Right renal cortex interstitium (tissue), 3 donors: ENCODE measurements at regions not wholly inside any gene's neighbourhood (a gene's known extent, or its start where the extent isn't known, plus 50 kb on each side); places are given as distances from the start of the nearest gene placed in this dataset.

Experiments used
- DNase-seq, 3 donors: peaks; one replicate each; pipeline ENCODE4 v3.0.0-alpha.2; 2013; ENCODE audit warnings: low read depth in 3 of 3, low spot score in 2 of 3

DNA sequence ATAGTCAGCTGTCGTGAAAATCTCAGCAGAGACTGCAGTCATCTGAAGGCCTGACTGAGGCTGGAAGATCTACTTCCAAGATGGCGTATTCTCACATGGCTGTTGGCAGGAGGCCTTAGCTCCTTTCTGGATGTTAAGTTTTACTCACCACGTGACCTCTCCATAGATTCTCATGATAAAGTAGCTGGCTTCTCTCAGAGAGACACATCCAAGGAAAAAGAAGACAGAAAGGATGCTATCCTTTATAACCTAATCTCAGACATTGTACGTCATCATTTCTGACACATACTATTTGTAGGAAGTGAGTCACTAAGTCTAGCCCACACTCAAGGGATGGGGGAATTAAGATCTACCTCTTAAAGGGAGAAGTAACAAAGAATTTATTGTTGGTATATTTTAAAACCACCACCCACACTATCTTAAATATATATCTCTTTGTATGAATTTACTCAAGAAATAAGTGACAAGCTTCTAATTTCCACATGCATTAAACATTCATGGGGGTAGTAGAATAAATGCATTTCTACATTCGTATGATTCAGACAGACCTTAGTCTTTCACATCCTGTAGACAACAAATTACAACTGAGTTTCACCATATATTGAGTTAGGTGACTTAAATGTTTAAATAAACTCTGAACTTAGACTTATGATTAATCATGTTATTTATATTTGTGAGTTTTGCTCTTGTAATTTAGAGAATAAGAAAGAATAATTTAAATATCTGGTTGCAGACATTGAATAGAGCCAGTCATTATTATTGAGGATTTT is 411.0 kb downstream of the LRIG3 start:
- no peak for DNase-seq

DNA sequence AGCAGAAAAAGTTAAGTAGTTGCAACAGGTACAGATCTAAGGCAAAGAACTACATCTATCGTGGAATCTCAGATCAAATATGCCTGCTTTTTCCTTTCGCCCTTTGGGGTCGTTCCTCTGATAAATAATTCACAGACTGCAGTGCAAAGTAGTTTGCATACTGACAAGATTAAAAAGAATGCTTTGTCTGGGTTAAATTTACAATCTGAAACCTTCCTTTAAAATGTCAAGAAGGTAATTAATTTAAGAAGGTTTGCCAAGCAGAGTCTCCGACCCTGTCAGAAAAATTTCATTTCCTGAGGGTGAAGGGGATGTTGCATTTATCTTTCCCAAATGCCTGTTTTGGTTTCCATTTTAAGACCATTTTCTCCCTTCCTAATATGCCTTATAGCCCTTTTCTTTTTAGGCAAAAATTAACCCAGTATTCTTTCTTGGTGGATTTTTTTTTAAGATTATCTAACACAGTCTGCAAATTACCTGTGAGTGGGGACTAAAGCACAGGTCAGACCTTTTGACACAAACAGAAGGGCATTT is 406.9 kb downstream of the LRIG3 start:
- no peak for DNase-seq

DNA sequence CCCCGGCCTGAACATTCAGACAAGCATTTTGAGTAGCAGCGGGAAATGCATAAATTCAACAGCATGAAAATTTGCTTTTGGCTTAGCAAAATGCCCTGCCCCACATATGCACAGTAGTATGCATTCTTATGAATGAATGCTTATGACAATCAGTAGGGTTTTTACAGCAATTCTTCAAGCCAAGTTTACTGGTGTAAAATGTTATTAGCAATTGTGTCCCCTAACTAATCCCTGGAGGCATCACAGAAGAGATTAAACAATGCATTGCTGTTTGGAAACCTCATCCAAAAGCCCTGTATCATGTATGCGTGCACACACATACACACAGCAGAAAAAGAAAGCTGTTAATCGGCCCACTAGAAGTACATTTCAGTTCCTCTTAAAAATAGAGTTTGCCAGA is 406.5 kb downstream of the LRIG3 start:
- no peak for DNase-seq

DNA sequence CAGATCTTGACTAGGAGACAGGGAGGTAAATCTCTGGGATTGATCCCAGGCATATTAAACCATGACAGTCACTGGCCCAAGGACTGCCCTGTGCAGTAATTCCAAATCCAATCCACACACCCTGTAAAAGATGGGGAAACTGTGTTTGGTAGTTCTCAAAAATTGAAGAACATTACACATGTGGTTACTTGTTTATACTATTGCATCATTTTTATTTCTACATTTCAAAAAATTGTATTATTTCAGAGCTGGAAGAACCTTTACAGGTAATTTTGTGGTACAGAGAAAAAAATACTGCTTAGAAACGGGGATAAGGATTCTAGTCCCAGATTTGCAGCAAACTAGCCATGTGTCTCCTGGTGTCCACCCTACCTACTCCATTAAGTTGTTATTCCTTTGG is 400.5 kb downstream of the LRIG3 start:
- no peak for DNase-seq

DNA sequence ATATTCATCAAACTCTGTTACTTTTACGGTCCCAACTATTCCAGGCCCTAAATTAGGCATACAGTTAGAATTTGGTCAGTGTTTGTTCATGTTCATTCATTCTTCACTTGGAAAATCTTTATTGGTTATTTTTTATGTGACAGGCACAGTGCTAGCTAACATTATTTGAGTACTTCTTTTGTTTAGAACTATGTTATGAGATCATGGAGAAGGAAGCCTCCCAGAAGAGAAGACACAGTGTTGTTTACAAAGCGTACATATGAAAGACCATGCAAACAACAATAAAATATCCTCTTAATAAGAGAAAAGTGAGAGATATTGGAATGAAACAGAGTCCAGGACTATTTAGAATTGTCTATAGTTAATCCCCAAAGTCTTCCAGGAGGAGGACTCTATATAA is 399.2 kb downstream of the LRIG3 start:
- DNase-seq: no peak

DNA sequence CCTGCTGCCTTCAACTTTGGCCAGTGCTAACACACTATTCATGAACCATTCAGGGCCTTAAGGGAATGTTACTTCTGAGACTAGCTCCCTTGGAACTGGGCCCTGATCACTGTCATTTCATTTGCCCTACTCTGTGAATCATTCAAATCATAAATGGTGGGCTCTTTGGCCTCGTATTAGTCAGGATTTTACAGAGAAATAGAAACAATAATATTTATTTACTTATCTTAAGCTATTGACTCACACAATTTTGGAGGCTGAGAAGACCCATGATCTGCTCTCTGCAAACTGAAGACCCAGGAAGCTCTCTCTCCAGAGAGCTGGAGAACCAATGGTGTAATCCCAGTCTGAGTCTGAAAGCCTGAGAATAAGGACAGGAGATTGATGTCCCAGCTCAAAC is 398.5 kb downstream of the LRIG3 start:
- no peak for DNase-seq

DNA sequence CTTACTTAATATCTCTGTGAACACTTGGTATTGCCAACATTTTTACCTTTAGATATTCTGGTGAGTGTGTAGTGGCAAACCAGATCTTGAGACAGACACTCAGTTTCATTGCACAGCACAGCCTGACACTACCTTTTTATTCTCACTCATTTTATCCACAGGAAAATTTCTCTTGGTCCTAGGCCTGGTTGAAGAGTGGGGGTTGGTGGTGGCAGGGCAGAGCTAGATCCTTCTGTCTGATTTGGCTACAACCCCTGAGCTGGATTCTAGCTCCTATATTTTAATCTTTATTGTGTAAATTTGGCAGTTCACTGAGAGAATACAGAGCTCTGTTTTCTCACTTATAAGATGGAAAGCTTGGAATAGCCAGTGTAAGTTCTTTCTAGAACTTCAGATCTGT is 396.9 kb downstream of the LRIG3 start:
- no peak for DNase-seq

DNA sequence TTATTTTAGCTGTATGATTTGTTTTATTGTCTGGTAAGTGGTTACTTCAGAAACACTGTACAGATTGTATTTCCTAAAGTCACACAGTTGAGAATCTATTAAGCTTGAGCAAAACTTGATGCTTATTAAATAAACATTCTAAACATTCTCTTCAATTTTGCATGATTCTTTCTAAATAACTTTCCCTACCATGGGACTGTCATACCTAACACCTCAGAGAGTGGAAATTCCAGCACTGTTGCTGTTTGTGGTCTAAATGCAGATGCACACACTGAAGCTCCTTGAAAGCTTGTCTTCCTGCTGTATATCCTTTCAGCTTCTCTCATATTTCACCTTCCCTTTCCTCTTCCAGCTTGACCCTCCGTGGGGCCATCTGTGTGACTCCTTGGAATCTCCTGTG is 392.0 kb downstream of the LRIG3 start:
- no peak for DNase-seq

DNA sequence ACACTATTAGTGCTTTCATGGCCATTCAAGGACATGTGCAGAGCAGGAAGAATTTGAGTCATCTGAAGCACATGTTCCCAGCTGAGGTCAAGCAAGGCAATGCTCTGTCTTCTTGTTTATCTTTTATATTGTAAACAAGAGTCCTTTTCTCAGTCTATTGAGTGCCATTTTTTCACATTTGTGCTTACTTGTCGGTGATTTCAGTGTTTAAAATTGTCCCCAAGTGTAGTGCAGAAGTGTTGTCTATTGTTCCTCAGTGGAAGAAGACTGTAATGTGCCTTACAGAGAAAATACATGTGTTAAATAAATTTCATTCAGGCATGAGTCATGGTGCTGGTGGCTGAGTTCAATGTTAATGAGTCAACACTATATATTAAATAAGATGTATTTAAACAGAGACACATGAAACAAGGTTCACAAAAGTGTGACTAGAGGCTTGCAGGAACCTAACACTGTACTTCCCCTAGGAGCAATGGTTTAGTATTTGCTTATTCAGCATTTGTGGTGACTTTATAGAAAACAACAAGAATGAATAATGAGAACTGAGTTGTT is 391.1 kb downstream of the LRIG3 start:
- no peak for DNase-seq

DNA sequence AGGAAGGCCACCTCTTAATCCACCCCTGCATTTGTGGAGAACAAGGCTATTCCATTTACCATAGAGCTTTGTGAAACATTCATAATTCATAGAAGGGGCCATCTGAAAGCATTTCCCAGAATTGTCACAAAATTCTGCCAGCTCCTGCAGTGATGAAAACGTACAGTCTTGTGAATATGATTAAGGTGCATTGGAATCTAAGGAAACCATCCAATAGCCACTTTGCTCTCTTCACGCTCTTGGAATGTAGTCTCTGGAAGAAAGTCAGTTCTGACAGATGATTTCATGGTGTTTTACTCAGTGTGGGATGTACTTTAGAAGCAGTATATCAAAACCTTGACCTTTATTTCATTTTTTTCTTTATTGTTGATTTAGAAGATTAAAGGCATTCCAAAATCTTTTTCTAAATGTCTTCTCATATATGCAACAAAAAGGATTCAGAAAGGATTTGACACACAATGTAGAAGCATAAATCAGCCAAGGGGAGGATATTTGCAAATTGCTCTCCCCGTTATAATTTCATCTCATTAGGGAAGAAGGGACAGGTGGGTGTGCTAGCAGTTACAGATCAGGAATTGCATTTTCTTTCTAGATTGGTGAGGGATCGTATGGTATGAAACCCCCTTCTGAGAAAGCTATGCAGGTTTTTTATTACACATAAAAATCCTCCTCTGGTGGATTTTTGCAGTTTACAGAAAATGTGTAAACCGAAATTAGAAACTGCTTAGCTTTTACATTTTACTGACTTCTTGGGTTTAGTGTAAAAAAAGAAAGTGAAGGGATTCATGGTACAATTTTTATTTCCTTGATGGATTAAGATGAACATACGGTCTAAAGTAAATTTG is 390.2 kb downstream of the LRIG3 start:
- DNase-seq: no peak

DNA sequence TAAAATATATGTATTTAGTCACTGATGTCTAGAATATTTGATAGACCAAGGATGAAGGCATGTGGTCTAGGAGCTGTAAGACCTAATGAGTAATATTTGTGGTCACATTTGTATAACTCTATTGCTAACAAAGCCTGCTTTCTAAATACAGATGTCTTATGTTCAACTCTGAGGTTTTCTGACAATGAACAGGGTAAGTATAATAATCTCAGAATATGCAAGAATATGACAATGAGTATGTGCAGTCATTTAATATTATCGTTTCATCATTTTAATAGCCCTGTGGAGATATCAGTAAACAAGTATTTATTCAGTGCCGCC is 389.6 kb downstream of the LRIG3 start:
- DNase-seq: no peak

DNA sequence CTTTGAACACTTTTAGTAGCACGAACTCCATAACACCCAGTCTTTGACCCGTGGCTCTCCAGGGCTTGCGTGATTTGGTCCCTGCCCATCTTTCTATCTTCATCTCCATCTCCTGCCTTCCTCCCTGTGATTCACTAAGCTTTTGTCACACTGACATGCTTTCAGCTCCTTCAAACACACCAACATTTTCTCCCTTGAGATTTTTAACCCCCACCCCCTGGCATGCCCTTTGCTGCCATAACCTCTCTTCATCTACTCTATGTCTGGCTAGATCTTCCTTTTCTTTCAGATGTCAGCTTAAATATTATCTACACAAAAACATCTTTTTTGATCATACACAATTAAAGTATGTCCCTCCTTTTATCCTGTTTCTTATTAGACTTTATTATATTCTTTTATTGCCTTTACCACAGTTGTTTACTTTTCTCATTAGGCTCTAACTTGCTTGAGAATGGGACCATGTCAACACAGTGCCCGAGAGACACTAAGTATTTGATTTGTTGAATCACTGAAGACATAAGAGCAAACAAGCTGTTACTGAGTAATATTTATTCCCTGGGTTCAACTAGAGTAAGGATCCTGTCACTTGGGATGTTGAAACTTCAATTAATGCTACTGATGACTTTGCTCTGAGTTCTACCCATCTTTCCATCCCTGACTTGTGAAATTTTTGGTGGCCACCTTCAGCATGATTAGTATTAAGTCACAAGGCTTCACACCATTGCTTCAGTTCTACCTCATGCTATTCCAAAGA is 387.3 kb downstream of the LRIG3 start:
- DNase-seq: no peak

DNA sequence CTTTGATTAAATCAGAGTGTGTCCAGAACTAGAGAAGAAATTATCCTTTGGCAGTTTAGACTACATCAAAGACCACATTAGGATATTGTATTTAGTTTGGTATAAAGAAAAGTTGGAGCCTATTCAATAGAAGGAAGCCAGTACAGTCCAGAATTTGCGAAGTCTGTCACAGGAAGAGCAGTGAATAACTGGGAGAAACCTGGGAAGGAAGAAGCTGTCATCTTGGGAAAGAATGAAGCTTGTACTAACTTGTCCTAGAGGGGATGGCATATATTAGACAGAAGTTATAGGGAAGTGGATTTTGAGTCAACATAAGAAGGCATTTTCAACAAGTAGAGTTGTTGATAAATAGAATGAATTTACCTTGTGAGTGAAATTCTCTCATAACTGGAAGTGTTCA is 386.7 kb downstream of the LRIG3 start:
- DNase-seq: no peak

DNA sequence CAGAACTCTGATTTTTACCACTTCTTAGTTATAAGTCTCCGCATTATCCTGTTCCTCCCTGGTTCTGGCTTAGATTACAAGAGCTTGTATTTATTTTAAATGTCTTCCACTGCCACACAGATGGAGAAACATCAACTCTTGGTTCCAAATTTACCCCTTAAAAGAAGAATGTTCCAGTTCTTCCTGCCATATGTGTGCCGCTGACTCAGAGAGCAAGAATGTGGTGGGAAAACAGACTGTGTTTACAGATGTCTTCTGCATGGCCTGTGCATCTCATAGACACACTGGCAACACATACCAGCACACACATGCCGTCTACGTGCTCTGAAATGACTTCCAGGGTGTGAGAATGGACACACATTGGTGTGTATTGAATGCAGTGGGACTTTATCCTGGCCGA is 383.0 kb downstream of the LRIG3 start:
- DNase-seq: no peak

DNA sequence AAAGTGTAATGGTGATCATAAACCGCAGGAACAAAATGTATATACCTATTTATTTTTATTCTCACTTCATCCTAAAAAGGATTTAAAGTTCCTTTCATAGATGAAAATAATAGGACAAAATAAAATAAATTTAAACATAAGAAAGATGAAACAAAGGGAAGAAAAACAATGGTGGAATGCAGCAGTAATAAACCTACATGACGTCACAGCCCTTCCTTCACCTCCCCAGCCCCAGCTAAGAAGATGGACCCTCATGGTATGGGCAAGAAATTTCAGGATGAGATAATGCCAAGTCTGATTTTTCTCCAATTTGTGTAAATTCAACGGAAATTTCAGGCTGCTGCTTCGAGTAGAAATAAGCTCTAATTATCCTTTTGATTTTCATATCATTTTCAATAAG is 381.0 kb downstream of the LRIG3 start:
- DNase-seq: no peak

DNA sequence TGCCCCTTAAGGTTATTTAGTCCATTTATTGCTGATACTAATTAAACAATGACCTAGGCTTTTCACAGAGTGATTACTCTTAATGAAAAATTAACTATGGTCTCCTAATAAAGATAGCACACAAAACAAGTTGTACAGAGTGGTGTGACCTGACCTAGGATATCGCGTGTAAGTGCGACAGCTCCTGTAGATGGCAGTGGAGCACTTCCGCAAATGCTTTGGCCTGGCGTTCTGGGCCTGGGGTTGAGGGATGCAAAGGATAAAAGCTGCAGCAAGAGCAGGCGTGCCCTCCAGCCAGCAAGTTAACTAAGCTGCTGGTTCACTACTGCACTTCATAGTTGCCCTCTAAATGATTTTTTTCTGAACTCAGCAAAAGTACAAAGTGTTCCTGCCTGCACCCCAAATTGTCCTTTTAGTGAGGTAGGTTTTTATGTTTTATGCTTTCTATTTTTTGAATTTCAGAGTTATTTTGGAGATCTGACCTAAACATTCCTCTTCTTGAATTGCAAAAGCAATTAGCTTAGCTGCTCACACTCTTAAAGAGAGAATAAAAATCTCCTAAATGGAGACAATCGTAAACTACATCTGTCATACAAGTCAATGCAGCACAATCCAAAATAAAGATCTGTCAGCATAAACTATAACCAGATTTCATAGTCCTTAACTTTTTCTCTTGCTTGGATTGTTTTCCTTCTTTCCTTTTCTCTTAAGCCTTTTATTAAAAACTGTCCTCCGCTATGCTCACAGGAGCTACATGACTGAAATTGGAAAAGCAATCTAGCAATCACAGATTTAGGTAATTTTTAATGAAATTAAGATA is 379.6 kb downstream of the LRIG3 start:
- DNase-seq: peak; percentile 49 to 59 (median 54)

DNA sequence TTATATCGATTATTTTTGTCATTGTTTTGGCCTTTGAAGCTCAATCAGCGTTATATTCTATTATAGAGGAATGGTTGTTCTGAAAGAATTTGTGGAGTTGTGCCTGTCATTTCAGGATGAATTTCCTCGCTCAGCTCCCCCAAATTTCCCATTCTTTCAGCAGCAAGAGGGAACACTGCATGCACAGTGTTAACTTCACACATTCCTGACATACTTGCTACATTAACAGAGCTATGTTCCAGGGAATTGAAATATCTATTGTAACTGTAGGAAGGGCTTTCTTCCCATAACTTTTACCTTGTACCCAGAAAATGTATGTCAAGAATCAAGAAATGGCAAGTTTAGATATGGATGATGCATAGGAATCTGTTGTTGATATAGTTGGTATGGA is 379.0 kb downstream of the LRIG3 start:
- DNase-seq: no peak

DNA sequence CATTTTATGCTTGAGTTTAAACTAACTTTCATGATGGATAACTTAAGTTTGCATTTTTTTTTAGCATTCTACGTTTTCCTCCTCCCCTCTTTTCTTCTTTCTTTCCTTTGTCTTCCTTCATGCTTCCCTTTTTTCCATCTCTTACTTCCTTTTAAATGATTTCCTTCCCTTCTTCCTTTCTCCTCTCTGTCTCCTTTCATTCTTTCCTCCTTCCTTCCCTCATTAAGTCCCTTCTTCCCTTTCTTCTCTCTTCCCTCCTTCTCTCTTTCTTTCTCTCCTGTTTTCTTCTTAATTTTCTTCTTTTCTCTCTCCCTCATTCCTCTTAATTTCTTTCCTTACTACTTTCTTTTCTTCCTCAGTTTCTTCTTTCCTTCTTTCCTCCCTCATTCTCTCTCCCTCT is 376.0 kb downstream of the LRIG3 start:
- no peak for DNase-seq

DNA sequence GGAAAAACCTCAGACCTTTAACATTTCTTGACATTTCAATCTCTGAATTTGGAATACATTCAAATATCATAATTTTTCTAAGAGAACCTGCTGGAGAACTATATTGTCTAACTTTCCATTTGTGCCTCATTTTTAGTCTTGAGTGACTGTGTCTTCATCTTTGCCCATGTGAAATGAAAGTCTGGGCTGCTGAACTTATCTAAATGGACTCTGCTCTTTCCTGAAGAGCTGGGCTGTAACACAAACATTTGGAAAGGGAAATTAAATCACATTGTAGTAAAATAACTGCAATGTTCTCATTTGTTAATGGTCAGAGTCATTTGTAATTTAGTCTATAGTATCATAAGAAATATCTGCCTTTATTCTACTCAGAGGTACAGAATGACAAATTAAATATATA is 373.1 kb downstream of the LRIG3 start:
- no peak for DNase-seq

DNA sequence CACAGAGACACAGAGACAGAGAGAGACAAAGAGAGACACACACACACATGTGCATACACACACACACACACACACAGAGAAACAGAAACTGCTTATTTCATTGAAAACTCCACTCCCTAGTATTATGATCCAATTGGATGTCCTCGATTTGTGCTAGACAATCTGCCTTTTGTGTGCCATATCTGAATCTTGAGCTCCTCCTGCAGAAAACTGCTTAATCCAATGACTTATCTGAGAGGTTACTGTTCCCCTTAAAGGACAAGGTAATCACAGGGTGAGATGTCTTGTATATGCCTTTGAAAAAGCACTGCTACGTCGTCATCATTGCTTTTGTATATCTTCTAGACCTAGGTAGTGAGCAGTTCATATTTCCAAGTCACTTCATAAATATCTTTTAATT is 371.5 kb downstream of the LRIG3 start:
- no peak for DNase-seq
